ENCODE measurements at regions not wholly inside any gene's neighbourhood (a gene's known extent, or its start where the extent isn't known, plus 50 kb on each side); places are given as distances from the start of the nearest gene placed in this dataset.
"Not testable (repeated sequence)": the region's sequence is repeated elsewhere in the genome, so short reads cannot be mapped to it uniquely, and the experiment has no call there.

DNA sequence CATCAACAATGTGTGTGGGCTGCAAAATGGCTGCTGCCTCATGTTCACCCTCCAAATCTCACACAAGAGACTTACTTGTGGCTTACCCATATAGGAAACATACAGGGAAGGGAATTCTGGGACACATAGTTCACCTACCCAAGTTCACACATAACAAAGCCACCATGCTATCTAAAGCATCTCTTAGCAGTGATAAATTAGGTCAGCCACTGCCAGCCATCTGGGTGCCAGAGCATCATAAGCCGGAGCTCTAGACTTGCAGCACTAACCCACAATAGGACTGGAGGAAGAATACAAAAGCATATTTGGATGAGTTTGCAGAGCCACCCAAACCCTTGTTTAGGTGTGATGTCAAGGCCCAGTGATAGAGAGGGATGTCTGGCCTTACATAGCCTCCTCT is 321.7 kb downstream of the SEC16B start:
- TF ChIP-seq, protein P1, sequence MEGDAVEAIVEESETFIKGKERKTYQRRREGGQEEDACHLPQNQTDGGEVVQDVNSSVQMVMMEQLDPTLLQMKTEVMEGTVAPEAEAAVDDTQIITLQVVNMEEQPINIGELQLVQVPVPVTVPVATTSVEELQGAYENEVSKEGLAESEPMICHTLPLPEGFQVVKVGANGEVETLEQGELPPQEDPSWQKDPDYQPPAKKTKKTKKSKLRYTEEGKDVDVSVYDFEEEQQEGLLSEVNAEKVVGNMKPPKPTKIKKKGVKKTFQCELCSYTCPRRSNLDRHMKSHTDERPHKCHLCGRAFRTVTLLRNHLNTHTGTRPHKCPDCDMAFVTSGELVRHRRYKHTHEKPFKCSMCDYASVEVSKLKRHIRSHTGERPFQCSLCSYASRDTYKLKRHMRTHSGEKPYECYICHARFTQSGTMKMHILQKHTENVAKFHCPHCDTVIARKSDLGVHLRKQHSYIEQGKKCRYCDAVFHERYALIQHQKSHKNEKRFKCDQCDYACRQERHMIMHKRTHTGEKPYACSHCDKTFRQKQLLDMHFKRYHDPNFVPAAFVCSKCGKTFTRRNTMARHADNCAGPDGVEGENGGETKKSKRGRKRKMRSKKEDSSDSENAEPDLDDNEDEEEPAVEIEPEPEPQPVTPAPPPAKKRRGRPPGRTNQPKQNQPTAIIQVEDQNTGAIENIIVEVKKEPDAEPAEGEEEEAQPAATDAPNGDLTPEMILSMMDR (IDR thresholded peaks at IDR 0.05): no peak
- no peak for TF ChIP-seq POLR2A (IDR thresholded peaks at IDR 0.05)
- H3K4me3 ChIP-seq: no peak overlapping the region
- ATAC-seq: no peak
- DNase-seq: no peak
- no peaks in the 10 kb centered on the region for H3K4me1 ChIP-seq
- no peaks in the 10 kb centered on the region for H3K27me3 ChIP-seq
- 92 to 100% methylated on average over 1 of the region's 1 CpG for WGBS, 2 donors
- intact Hi-C loops (cut with DNase I): no loop called here
- no peaks in the 10 kb centered on the region for H3K9me3 ChIP-seq
- no peak overlapping the region for H3K27ac ChIP-seq
- H3K36me3 ChIP-seq (replicated peaks in 1 of 2; ENCODE audit: insufficient read depth in 1 of 2, low read depth in 2 of 2): no peaks in the 10 kb centered on the region

DNA sequence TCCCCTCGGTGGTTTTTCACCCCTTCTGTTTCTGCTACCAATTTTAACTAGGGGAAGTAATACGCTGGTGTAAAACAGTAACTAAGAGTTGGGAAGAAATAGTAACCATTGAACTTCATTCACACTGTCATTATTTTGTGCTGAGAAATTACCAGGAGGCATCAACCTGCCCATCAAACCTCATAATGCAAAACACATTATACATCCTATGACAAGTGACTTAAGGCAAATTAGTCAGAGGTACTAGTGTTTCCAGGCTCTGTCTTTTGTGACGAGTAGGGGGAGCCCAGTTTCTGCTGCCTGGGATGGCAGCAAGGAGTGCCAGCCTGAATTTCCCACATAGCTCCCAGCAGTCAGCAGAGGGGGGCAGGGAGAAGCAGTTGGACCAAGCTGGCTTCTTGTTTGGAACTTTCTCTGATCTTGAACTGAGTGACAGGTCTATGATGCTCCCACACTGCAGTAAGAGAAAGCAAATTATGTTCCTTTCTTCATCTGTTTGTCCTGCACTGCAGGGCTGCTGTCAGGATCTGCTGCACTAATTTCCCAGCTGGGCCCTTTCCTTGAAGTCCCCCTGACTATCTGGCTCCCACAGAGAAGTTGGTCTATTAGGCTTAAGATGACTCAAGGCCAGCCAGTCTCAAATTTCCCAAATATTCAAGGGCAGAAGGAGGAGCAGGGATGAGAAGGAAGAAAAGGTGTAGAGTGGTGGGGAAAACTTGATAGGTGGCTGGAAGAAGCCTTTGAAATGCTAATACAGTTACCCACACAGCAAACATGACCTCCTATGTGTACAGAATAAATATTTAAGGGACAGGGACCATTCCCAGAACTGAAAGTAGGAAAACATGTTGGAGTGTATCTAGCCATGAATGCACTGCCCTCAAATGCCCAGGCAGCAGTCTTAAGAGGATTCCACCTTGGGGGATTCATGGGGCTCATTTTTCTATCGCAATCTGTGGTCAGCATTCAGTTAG is 322.8 kb downstream of the SEC16B start:
- H3K27ac ChIP-seq: no peak overlapping the region
- H3K4me1 ChIP-seq: no peaks in the 10 kb centered on the region
- DNase-seq: no peak
- no peaks in the 10 kb centered on the region for H3K27me3 ChIP-seq
- H3K4me3 ChIP-seq: no peak overlapping the region
- intact Hi-C loops (cut with DNase I): no loop called here
- H3K36me3 ChIP-seq (replicated peaks in 1 of 2; ENCODE audit: insufficient read depth in 1 of 2, low read depth in 2 of 2): no peaks in the 10 kb centered on the region
- 58 to 65% methylated on average over 4 of the region's 4 CpGs for WGBS, 2 donors
- ATAC-seq: no peak
- H3K9me3 ChIP-seq: no peaks in the 10 kb centered on the region
- TF ChIP-seq POLR2A (IDR thresholded peaks at IDR 0.05): no peak
- TF ChIP-seq, protein P1 (IDR thresholded peaks at IDR 0.05): no peak

DNA sequence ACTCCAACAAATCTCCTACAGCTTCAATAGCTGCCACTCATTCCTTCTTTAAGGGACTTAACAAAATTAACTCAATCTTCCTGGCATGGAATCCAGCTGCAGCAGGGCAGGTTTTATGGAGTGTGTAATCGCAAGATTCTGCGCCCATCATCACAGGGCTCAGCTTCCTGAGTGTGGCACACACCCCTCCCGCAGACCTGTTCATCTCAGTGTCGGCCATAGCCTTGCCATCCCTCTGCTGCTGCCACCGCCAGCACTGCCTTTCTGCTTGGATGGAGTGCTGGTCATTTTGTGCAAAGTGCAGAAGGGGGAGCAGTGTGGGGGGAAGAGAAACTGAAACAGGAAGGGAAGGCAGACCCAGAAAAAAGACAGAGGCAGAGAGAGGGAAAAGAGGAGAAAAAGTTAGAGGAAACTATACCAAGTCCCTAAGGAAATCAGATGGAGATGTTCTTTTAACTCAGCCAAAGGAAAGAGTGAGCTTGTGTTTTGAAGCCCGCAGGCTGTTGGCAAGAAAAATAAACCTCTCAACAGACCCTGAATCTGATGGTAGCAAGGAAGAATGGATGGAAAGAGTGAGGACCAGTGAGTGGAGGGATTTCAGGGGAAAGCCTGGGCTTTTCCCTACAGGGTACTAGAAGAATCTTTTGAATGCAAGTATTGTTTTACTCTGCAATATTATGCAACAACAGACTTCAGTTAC is 324.2 kb downstream of the SEC16B start:
- ATAC-seq: no peak
- H3K27me3 ChIP-seq: no peaks in the 10 kb centered on the region
- no peak overlapping the region for H3K27ac ChIP-seq
- 61 to 71% methylated on average over 6 of the region's 6 CpGs for WGBS, 2 donors
- H3K4me1 ChIP-seq: no peaks in the 10 kb centered on the region
- TF ChIP-seq, protein P1 (IDR thresholded peaks at IDR 0.05): no peak
- TF ChIP-seq POLR2A (IDR thresholded peaks at IDR 0.05): no peak
- H3K36me3 ChIP-seq (replicated peaks in 1 of 2; ENCODE audit: insufficient read depth in 1 of 2, low read depth in 2 of 2): no peaks in the 10 kb centered on the region
- DNase-seq: no peak
- H3K4me3 ChIP-seq: no peak overlapping the region
- intact Hi-C loops (cut with DNase I): no loop called here
- no peaks in the 10 kb centered on the region for H3K9me3 ChIP-seq

DNA sequence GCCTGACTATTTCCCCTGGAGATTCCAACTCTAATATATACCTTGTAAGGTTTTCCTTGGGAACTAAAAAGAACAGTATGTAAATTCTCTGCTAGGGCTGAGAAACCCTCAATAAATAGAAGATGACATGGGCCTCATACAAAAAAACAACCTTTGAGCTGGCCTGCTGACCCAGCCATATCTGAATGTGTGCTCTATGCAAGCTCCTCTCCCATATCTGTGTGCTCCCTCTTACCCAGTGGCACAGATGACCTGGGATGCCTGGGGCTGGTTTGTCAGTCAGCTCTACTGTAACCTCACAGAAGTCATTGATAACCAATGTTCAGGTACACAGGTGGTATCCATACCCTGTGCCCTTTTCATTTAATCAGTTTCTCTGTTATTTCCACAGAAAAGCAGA is 329.2 kb downstream of the SEC16B start:
- TF ChIP-seq, protein P1 (IDR thresholded peaks at IDR 0.05): no peak
- TF ChIP-seq POLR2A (IDR thresholded peaks at IDR 0.05): no peak
- DNase-seq (no peak), ATAC-seq (no peak)
- Histone ChIP-seq H3K27me3 (no peaks in the 10 kb centered on the region), H3K36me3 (replicated peaks in 1 of 2; ENCODE audit: insufficient read depth in 1 of 2, low read depth in 2 of 2) (no peaks in the 10 kb centered on the region), H3K4me3 (no peak overlapping the region), H3K9me3 (no peaks in the 10 kb centered on the region), H3K4me1 (no peaks in the 10 kb centered on the region), H3K27ac (no peak overlapping the region)
- intact Hi-C loops (cut with DNase I): no loop called here

DNA sequence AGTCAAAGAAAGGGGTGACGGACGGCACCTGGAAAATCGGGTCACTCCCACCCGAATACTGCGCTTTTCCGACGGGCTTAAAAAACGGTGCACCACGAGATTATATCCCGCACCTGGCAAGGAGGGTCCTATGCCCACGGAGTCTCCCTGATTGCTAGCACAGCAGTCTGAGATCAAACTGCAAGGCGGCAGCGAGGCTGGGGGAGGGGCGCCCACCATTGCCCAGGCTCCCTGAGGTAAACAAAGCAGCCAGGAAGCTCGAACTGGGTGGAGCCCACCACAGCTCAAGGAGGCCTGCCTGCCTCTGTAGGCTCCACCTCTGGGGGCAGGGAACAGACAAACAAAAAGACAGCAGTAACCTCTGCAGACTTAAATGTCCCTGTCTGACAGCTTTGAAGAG is 335.7 kb downstream of the SEC16B start:
- H3K27ac ChIP-seq; H3K36me3 ChIP-seq (replicated peaks in 1 of 2; ENCODE audit: insufficient read depth in 1 of 2, low read depth in 2 of 2); intact Hi-C loops (cut with DNase I); H3K9me3 ChIP-seq; DNase-seq; H3K27me3 ChIP-seq; H3K4me1 ChIP-seq; H3K4me3 ChIP-seq; ATAC-seq: not testable (repeated sequence)
- 49 to 73% methylated on average over 9 to 12 of the region's 15 CpGs for WGBS, 2 donors
